ENCODE measurements at regions not wholly inside any gene's neighbourhood (a gene's known extent, or its start where the extent isn't known, plus 50 kb on each side); places are given as distances from the start of the nearest gene placed in this dataset.

DNA sequence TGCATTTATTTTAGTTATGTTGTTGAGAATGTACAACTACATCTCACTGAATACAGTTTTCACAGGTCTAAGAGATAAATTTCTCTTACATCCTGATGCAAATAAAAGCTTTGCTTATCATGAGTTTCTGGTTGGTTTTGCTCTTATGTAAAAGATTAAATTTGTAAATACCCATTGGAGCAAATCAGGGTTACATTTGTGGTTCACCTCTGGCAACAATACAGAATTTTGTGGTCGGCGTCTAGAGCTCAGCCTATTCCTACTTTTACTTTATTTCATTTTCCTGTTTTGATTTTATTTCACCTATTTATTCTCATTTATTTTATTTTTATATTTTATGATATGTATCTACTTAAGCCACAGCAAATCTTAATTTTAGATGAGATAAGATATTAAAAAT lies 271.9 kb upstream of the MARCKS start:
- TF ChIP-seq, protein P1, sequence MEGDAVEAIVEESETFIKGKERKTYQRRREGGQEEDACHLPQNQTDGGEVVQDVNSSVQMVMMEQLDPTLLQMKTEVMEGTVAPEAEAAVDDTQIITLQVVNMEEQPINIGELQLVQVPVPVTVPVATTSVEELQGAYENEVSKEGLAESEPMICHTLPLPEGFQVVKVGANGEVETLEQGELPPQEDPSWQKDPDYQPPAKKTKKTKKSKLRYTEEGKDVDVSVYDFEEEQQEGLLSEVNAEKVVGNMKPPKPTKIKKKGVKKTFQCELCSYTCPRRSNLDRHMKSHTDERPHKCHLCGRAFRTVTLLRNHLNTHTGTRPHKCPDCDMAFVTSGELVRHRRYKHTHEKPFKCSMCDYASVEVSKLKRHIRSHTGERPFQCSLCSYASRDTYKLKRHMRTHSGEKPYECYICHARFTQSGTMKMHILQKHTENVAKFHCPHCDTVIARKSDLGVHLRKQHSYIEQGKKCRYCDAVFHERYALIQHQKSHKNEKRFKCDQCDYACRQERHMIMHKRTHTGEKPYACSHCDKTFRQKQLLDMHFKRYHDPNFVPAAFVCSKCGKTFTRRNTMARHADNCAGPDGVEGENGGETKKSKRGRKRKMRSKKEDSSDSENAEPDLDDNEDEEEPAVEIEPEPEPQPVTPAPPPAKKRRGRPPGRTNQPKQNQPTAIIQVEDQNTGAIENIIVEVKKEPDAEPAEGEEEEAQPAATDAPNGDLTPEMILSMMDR (IDR thresholded peaks at IDR 0.05), result no peak
- TF ChIP-seq POLR2AphosphoS5 (IDR thresholded peaks at IDR 0.05) (no peak), POLR2A (IDR thresholded peaks at IDR 0.05; ENCODE audit: low read depth) (no peak), EP300 (IDR thresholded peaks at IDR 0.05) (no peak)
- 87% methylated on average over 2 of the region's 2 CpGs for WGBS
- H3K9me3 ChIP-seq, result no peaks in the 10 kb centered on the region
- no peaks in the 10 kb centered on the region for H3K36me3 ChIP-seq
- DNase-seq (ENCODE audit: extremely low spot score), result no peak
- no peak overlapping the region for H3K4me3 ChIP-seq
- H3K27me3 ChIP-seq, result no peaks in the 10 kb centered on the region
- H3K4me1 ChIP-seq, result peaks cover 0 to 7% (median 0%) of the 10 kb centered on the region in 4 donors
- H3K27ac ChIP-seq (replicated peaks in 1 of 4), result no peak overlapping the region
- intact Hi-C loops (cut with DNase I), result no loop called here

DNA sequence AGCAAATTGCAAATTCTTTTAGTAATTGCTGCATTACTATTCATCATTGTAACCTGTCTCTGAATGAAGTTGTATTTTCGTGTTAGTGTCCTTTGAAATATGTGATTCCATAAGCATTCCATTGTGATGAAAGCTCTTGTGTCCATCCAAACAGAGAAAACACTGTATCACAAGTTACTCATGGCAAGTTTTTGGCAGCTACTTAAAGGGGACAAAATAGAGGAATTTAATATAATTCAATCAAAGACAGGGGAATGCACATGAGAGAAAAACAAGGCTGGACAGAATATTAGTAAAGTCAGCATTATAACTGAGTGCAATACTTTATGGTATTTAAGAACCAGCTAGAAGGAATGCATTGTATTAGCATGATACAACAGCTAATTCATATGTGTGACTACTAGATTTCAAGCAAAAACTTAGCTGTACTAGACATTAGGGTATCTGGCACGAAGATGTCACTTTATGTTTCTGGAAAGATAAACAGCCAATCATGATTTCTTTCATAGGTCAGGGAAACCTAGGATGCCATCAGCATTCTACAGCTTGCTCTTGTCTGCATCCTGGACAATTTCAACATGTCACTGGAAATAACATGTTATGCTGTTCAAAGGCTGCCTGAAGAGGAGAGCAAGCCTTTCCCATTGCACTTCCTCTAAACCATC lies 270.6 kb upstream of the MARCKS start:
- no peak for TF ChIP-seq POLR2A (IDR thresholded peaks at IDR 0.05; ENCODE audit: low read depth)
- TF ChIP-seq, protein P1 (IDR thresholded peaks at IDR 0.05), result no peak
- WGBS, result 58% methylated on average over 2 of the region's 2 CpGs
- peaks cover 0 to 7% (median 0%) of the 10 kb centered on the region in 4 donors for H3K4me1 ChIP-seq
- H3K4me3 ChIP-seq, result peak overlapping the region in 1 of 4 donors; percentile 20
- no peak for DNase-seq (ENCODE audit: extremely low spot score)
- no peaks in the 10 kb centered on the region for H3K27me3 ChIP-seq
- intact Hi-C loops (cut with DNase I), result no loop called here
- H3K9me3 ChIP-seq, result no peaks in the 10 kb centered on the region
- no peaks in the 10 kb centered on the region for H3K36me3 ChIP-seq
- no peak overlapping the region for H3K27ac ChIP-seq (replicated peaks in 1 of 4)

DNA sequence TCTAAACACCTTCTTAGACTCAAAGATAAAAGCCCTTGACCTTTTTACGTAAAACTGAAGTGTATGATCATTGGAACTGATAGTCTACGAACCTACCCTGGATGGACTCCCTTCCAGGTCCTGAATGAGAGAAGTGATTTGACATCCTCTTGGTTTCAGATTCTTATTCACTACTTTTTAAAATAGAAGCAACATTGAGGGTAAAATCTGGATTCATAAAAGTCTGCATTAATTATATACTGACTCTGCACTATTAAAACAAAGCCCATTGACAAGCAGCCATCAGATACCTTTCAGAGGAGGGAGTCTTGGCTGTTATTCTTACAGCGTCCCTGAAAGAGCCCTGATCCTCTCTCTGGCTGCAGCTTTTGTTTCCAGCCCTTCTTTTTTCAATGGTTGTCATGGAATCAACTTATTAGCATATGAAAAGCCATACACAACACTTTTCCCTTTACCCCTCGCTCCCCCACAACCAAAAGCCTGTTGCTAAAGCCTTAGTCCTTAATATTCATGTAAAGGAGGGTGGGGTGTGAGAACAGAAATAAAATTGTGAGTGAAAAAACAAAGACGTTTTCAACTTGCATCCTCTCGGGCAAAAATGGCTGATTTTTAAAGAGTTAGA lies 270.0 kb upstream of the MARCKS start:
- Histone ChIP-seq H3K4me1 (peaks cover 0 to 7% (median 3%) of the 10 kb centered on the region in 4 donors), H3K4me3 (peak overlapping the region in 1 of 4 donors; percentile 20), H3K27me3 (no peaks in the 10 kb centered on the region), H3K36me3 (no peaks in the 10 kb centered on the region), H3K27ac (replicated peaks in 1 of 4) (no peak overlapping the region), H3K9me3 (no peaks in the 10 kb centered on the region)
- TF ChIP-seq, protein P1 (IDR thresholded peaks at IDR 0.05), result no peak
- TF ChIP-seq EP300 (IDR thresholded peaks at IDR 0.05) (no peak), POLR2AphosphoS5 (IDR thresholded peaks at IDR 0.05) (no peak), POLR2A (IDR thresholded peaks at IDR 0.05; ENCODE audit: low read depth) (no peak)
- WGBS, result 75% methylated on average over 6 of the region's 6 CpGs
- intact Hi-C loops (cut with DNase I), result no loop called here
- DNase-seq (ENCODE audit: extremely low spot score), result no peak

DNA sequence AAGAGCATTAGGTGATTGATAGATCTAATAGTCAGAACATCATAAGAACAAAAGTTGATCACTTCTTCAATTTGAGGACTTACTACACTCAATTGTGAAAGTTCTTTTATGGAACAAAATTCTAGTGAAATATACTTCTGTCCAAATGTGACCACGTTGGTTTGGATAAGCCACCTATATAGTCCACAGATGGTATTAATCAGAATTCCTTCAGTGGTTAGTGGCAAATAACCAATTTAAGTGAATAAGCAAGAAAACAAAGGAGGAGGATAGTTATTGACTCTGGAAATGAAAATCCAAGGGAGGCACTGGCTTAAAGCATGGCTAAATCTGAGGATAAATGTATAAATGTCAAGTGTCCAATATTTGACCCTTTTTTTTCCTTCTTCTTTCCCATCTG lies 268.5 kb upstream of the MARCKS start:
- intact Hi-C loops (cut with DNase I), result no loop called here
- no peak for DNase-seq (ENCODE audit: extremely low spot score)
- Histone ChIP-seq H3K9me3 (no peaks in the 10 kb centered on the region), H3K27ac (replicated peaks in 1 of 4) (no peak overlapping the region), H3K36me3 (no peaks in the 10 kb centered on the region), H3K27me3 (no peaks in the 10 kb centered on the region), H3K4me3 (no peak overlapping the region), H3K4me1 (peaks cover 0 to 8% (median 0%) of the 10 kb centered on the region in 4 donors)
- TF ChIP-seq POLR2AphosphoS5 (IDR thresholded peaks at IDR 0.05) (no peak), EP300 (IDR thresholded peaks at IDR 0.05) (no peak), POLR2A (IDR thresholded peaks at IDR 0.05; ENCODE audit: low read depth) (no peak)
- TF ChIP-seq, protein P1 (IDR thresholded peaks at IDR 0.05), result no peak
- WGBS, result 77% methylated on average over 1 of the region's 1 CpG
